ENCODE measurements at regions not wholly inside any gene's neighbourhood (a gene's known extent, or its start where the extent isn't known, plus 50 kb on each side); places are given as distances from the start of the nearest gene placed in this dataset.

DNA sequence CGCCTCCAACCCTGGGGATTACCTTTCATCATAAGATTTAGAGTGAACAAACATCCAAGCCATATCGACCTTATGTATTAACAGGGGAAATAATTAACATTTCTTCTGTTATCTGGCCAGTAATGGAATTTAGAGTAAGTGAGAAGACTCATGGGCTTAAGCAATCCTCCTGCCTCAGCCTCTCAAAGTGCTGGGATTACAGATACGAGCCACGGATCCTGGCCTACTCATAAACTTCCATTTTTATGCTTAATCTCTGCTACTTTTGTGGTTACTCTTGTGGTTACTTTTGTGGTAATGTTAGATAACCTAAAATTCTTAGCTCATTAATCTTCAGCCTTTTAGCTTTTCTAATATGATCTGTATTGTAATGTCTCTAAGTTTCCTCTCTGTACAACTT lies 159.3 kb upstream of the SLC8A1 start:
- TF ChIP-seq, protein P1, sequence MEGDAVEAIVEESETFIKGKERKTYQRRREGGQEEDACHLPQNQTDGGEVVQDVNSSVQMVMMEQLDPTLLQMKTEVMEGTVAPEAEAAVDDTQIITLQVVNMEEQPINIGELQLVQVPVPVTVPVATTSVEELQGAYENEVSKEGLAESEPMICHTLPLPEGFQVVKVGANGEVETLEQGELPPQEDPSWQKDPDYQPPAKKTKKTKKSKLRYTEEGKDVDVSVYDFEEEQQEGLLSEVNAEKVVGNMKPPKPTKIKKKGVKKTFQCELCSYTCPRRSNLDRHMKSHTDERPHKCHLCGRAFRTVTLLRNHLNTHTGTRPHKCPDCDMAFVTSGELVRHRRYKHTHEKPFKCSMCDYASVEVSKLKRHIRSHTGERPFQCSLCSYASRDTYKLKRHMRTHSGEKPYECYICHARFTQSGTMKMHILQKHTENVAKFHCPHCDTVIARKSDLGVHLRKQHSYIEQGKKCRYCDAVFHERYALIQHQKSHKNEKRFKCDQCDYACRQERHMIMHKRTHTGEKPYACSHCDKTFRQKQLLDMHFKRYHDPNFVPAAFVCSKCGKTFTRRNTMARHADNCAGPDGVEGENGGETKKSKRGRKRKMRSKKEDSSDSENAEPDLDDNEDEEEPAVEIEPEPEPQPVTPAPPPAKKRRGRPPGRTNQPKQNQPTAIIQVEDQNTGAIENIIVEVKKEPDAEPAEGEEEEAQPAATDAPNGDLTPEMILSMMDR (conservative IDR thresholded peaks at IDR 0.05 in 1 of 2, IDR thresholded peaks at IDR 0.05 in 1 of 2; ENCODE audit: extremely low read depth in 1 of 2, insufficient read depth in 1 of 2, low read depth in 1 of 2, low read length in 2 of 2): no peak
- TF ChIP-seq EZH2 (IDR thresholded peaks at IDR 0.05; ENCODE audit: borderline replicate concordance, low read length): no peak

Measured in mammary epithelial cell (primary cell).